Endothelial cell of umbilical vein (primary cell): ENCODE measurements at regions not wholly inside any gene's neighbourhood (a gene's known extent, or its start where the extent isn't known, plus 50 kb on each side); places are given as distances from the start of the nearest gene placed in this dataset.

Source experiments
- BruUV-seq: library from RNA; stranded (reverse); fragments of 400-500 nt; replicated peaks from 2 replicates; lab custom pipeline; 2021; lab: Mats Ljungman, UMichigan
- CTCF ChIA-PET: fragments of 300-600, 350-600 bp; sonication (Branson Sonifier 250); formaldehyde crosslinking; loops from one replicate; lab custom pipeline; 2021; ENCODE audit warnings: antibody characterized with exemption, inconsistent platforms; lab: Charles Lee
- POLR2A ChIA-PET: fragments of 300-600, 350-600 bp; sonication (Branson Sonifier 250); formaldehyde crosslinking; loops from one replicate; lab custom pipeline; 2021; ENCODE audit warnings: antibody characterized with exemption, inconsistent platforms; lab: Charles Lee
- DNase-seq: peaks from one replicate; pipeline ENCODE4 v3.0.0-alpha.2; 2011; ENCODE audit warnings: low read depth, low spot score
- FAIRE-seq: peaks from 2 replicates; lab custom pipeline; 2011; peaks lifted over from hg19 to GRCh38; lab: Jason Lieb, UNC
- H2AFZ ChIP-seq: 2 replicates; pipeline ENCODE4 v1.6.0; 2012; ENCODE audit warnings: low read depth, low read length, control low read depth, inconsistent platforms
- H3K27ac ChIP-seq: 2 replicates; pipeline ENCODE4 v1.5.1; 2011; ENCODE audit warnings: low read depth, mild to moderate bottlenecking, control low read depth, low read length, moderate library complexity; ENCODE audit not compliant: insufficient read depth
- H3K27me3 ChIP-seq, 2 experiments: 2 replicates each; pipeline versions ENCODE4 v1.6.0 to v1.6.1; 2011; ENCODE audit warnings: low read length in 2 of 2, mixed read lengths in 1 of 2; ENCODE audit not compliant: control insufficient read depth in 2 of 2, insufficient read depth in 2 of 2
- H3K36me3 ChIP-seq, 2 experiments: 2 replicates in 1 of 2; 3 replicates in 1 of 2; pipeline ENCODE4 v1.5.1; 2011; ENCODE audit warnings: low read length in 2 of 2, mild to moderate bottlenecking in 1 of 2, moderate library complexity in 1 of 2; ENCODE audit not compliant: control insufficient read depth in 2 of 2, insufficient read depth in 2 of 2; ENCODE audit errors: extremely low read depth in 1 of 2
- H3K4me1 ChIP-seq: 3 replicates; pipeline ENCODE4 v1.5.1; 2011; ENCODE audit warnings: mild to moderate bottlenecking, low read length; ENCODE audit not compliant: control insufficient read depth, insufficient read depth; ENCODE audit errors: extremely low read depth
- H3K4me2 ChIP-seq: 2 replicates; pipeline ENCODE4 v1.6.1; 2011; ENCODE audit warnings: low read length, control low read depth, mixed read lengths; ENCODE audit not compliant: insufficient read depth
- H3K4me3 ChIP-seq, 3 experiments: fragments of 200-600 bp in 1 of 3; sonication (generic), shearing (Covaris generic) in 1 of 3; replicated peaks in 1 of 3; 2 replicates each; pipeline ENCODE4 v1.5.1; 2011 to 2016; ENCODE audit warnings: control low read depth in 3 of 3, low read length in 3 of 3, mild to moderate bottlenecking in 2 of 3, inconsistent platforms in 1 of 3, low read depth in 1 of 3, moderate library complexity in 1 of 3; ENCODE audit not compliant: insufficient read depth in 1 of 3
- H3K79me2 ChIP-seq: 2 replicates; pipeline ENCODE4 v1.6.0; 2012; ENCODE audit warnings: low read length, inconsistent platforms; ENCODE audit not compliant: control insufficient read depth, insufficient read depth
- H3K9ac ChIP-seq: replicated peaks from 2 replicates; pipeline ENCODE3; 2011; ENCODE audit warnings: low read length, control low read depth; ENCODE audit not compliant: insufficient read depth; ENCODE audit errors: extremely low read depth
- H3K9me1 ChIP-seq: replicated peaks from 3 replicates; pipeline ENCODE4 v1.6.0; 2011; ENCODE audit warnings: mild to moderate bottlenecking, low read length; ENCODE audit not compliant: control insufficient read depth, insufficient read depth; ENCODE audit errors: extremely low read depth
- H3K9me3 ChIP-seq: replicated peaks from 2 replicates; pipeline ENCODE4 v1.5.1; 2012; ENCODE audit warnings: low read length, inconsistent platforms; ENCODE audit not compliant: control insufficient read depth, insufficient read depth
- H4K20me1 ChIP-seq: replicated peaks from 2 replicates; pipeline ENCODE3; 2011; ENCODE audit warnings: mild to moderate bottlenecking, low read length; ENCODE audit not compliant: control insufficient read depth, insufficient read depth; ENCODE audit errors: extremely low read depth
- EZH2 ChIP-seq: IDR thresholded peaks from 2 replicates; pipeline ENCODE4 v1.6.1; 2012; ENCODE audit warnings: borderline replicate concordance, low read depth, mild to moderate bottlenecking, moderate library complexity, low read length, inconsistent platforms; ENCODE audit not compliant: severe bottlenecking
- FOS ChIP-seq: IDR thresholded peaks from 2 replicates; pipeline ENCODE4 v1.6.1; 2011; ENCODE audit warnings: mild to moderate bottlenecking, low read length, moderate library complexity, borderline replicate concordance; ENCODE audit not compliant: insufficient read depth
- GATA2 ChIP-seq: IDR thresholded peaks from 2 replicates; pipeline ENCODE4 v1.7.0; 2011; ENCODE audit warnings: low read depth, mild to moderate bottlenecking, moderate library complexity, mixed read lengths, low read length; ENCODE audit not compliant: insufficient read length, insufficient read depth
- JUN ChIP-seq: IDR thresholded peaks from 2 replicates; pipeline ENCODE4 v1.6.1; 2011; ENCODE audit warnings: borderline replicate concordance, low read depth; ENCODE audit not compliant: insufficient read length, insufficient read depth
- MAX ChIP-seq: IDR thresholded peaks from 2 replicates; pipeline ENCODE4 v1.6.1; 2011; ENCODE audit not compliant: insufficient read depth, insufficient read length
- MYC ChIP-seq: IDR thresholded peaks from one replicate; pipeline ENCODE4 v1.6.1; 2011; ENCODE audit warnings: mild to moderate bottlenecking, low read depth, low read length
- POLR2A ChIP-seq: IDR thresholded peaks from 2 replicates; pipeline ENCODE4 v1.6.1; 2012; ENCODE audit warnings: low read depth, mild to moderate bottlenecking, control low read depth, low read length
- POLR2AphosphoS5 ChIP-seq: IDR thresholded peaks from 2 replicates; pipeline ENCODE4 v1.6.1; 2012; ENCODE audit warnings: low read depth, mild to moderate bottlenecking, control low read depth, low read length, moderate library complexity; ENCODE audit not compliant: insufficient read depth
- dilution Hi-C: fragments of 300-500 bp; cut with MboI; formaldehyde crosslinking; loops from one replicate; pipeline ENCODE4 v1.15.0; 2019; ENCODE audit warnings: low sequenced_read_pairs; ENCODE audit not compliant: extremely low pct_ligation_motif_present
- intact Hi-C: fragments of 100-400 bp; cut with micrococcal nuclease; formaldehyde crosslinking; loops from one replicate; pipeline ENCODE4 v1.10.0; 2022
- TF ChIP-seq, protein P1 (sequence below), 2 donors: IDR thresholded peaks; 1 replicate in 1 of 2; 2 replicates in 1 of 2; pipeline ENCODE4 v1.5.1; 2011; ENCODE audit warnings: low read length in 2 of 2, mild to moderate bottlenecking in 2 of 2, moderate library complexity in 2 of 2, control low read depth in 1 of 2, inconsistent platforms in 1 of 2, low read depth in 1 of 2; ENCODE audit not compliant: insufficient read depth in 1 of 2; ENCODE audit errors: extremely low read depth in 1 of 2

DNA sequence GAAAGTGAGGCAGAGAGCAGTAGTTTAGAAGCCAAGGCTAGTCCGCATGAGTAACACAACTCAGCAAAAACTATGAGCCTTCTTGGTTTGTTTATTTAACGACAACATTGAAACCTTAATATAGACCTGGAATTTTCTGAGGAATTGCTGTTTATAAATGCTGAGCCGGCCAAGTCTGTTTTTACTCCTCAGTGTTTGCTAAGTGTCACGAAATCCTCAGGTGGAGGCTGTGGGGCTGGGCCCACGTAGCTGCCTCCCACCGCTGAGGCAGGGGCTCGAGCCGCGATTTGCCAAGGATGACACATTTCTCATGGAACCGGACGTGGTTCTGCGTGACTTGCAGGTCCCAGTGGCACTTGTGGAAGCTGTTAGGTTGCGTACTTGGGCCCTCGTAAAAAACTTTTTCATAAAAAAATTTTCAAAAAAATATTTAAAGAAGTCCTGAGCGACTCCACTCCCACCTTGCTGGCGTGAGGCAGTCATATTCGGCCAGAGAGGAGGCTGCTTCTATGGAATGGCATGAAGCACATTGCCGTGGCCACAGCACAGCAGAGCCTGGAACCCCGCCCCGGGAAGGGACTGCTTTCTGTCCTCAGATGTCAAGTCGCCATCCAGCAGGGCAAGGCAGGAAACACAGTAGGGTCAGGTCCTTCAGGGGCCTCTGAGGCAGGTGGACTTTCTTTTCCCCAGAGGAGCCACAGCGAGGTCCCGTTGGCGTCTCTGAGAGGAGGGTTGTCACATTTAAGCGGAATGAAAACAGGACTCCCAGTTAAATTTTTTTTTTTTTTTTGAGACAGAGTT is 64.8 kb upstream of the PCSK6 start:
- Histone ChIP-seq H3K9me3 (no peaks in the 10 kb centered on the region), H3K27me3 (peaks cover 2 to 3% of the 10 kb centered on the region in 2 experiments), H3K27ac (no peak overlapping the region), H3K9ac (no peak overlapping the region), H2AFZ (no peak overlapping the region), H3K36me3 (no peaks in the 10 kb centered on the region), H3K79me2 (no peaks in the 10 kb centered on the region), H4K20me1 (no peaks in the 10 kb centered on the region), H3K9me1 (no peaks in the 10 kb centered on the region), H3K4me1 (no peaks in the 10 kb centered on the region), H3K4me2 (no peak overlapping the region), H3K4me3 (no peak overlapping the region)
- DNase-seq, result no peak
- no TSS peak for BruUV-seq
- dilution Hi-C loops, result no loop called here
- no peak for FAIRE-seq
- CTCF ChIA-PET, result no interaction called here
- TF ChIP-seq, protein P1, sequence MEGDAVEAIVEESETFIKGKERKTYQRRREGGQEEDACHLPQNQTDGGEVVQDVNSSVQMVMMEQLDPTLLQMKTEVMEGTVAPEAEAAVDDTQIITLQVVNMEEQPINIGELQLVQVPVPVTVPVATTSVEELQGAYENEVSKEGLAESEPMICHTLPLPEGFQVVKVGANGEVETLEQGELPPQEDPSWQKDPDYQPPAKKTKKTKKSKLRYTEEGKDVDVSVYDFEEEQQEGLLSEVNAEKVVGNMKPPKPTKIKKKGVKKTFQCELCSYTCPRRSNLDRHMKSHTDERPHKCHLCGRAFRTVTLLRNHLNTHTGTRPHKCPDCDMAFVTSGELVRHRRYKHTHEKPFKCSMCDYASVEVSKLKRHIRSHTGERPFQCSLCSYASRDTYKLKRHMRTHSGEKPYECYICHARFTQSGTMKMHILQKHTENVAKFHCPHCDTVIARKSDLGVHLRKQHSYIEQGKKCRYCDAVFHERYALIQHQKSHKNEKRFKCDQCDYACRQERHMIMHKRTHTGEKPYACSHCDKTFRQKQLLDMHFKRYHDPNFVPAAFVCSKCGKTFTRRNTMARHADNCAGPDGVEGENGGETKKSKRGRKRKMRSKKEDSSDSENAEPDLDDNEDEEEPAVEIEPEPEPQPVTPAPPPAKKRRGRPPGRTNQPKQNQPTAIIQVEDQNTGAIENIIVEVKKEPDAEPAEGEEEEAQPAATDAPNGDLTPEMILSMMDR (IDR thresholded peaks at IDR 0.05; ENCODE audit: extremely low read depth in 1 of 2, insufficient read depth in 1 of 2, low read depth in 1 of 2, low read length in 2 of 2), result no peak
- TF ChIP-seq MYC (no peak), JUN (no peak), EZH2 (no peak), POLR2A (no peak), POLR2AphosphoS5 (no peak), FOS (no peak), MAX (no peak), GATA2 (no peak)
- intact Hi-C loops, result no loop called here
- POLR2A ChIA-PET, result no interaction called here
